HG03565 (cell line): ENCODE measurements at regions not wholly inside any gene's neighbourhood (a gene's known extent, or its start where the extent isn't known, plus 50 kb on each side); places are given as distances from the start of the nearest gene placed in this dataset.

ENCODE experiments used
- ATAC-seq: cut with Tn5 transposase; IDR thresholded peaks from one replicate; pipeline ENCODE4 v1.9.1; 2021; ENCODE audit warnings: mild to moderate bottlenecking, moderate library complexity; ENCODE audit not compliant: unreplicated experiment

GRCh38 chr21:24188506-24188905, 1418.8 kb downstream of the MRPL39 start:
- no peak for ATAC-seq

- no peak for ATAC-seq
Observed at GRCh38 chr21:24183077-24183476, 1424.2 kb downstream of the MRPL39 start.

- ATAC-seq, result no peak
Observed at GRCh38 chr21:24179110-24179509, 1428.2 kb downstream of the MRPL39 start.

GRCh38 chr21:24175106-24175505, 1432.2 kb downstream of the MRPL39 start:
- ATAC-seq, result no peak

GRCh38 chr21:24171736-24172135, 1435.5 kb downstream of the MRPL39 start:
- no peak for ATAC-seq

- ATAC-seq, result no peak
Observed at GRCh38 chr21:24163539-24163938, 1443.7 kb downstream of the MRPL39 start.

GRCh38 chr21:24160528-24160927, 1446.8 kb downstream of the MRPL39 start:
- ATAC-seq, result no peak

GRCh38 chr21:24153137-24153536, 1454.1 kb downstream of the MRPL39 start:
- no peak for ATAC-seq

- ATAC-seq, result no peak
Observed at GRCh38 chr21:24150753-24151152, 1456.5 kb downstream of the MRPL39 start.

- no peak for ATAC-seq
Observed at GRCh38 chr21:24148461-24148860, 1458.8 kb downstream of the MRPL39 start.

- ATAC-seq, result no peak
Observed at GRCh38 chr21:24147674-24148073, 1459.6 kb downstream of the MRPL39 start.

GRCh38 chr21:24131056-24131455, 1476.2 kb downstream of the MRPL39 start:
- no peak for ATAC-seq

- no peak for ATAC-seq
Observed at GRCh38 chr21:24127651-24128050, 1479.6 kb downstream of the MRPL39 start.

- no peak for ATAC-seq
Observed at GRCh38 chr21:24123785-24124184, 1483.5 kb downstream of the MRPL39 start.

- no peak for ATAC-seq
Observed at GRCh38 chr21:24118738-24119459, 1488.4 kb downstream of the MRPL39 start.

GRCh38 chr21:24115141-24115540, 1492.1 kb downstream of the MRPL39 start:
- no peak for ATAC-seq

- ATAC-seq, result no peak
Observed at GRCh38 chr21:24112020-24112419, 1495.3 kb downstream of the MRPL39 start.

- ATAC-seq, result no peak
Observed at GRCh38 chr21:24110846-24111245, 1496.4 kb downstream of the MRPL39 start.

GRCh38 chr21:24097181-24097580, 1510.1 kb downstream of the MRPL39 start:
- ATAC-seq, result no peak

- no peak for ATAC-seq
Observed at GRCh38 chr21:24096651-24097050, 1510.6 kb downstream of the MRPL39 start.

GRCh38 chr21:24093032-24093431, 1514.2 kb downstream of the MRPL39 start:
- no peak for ATAC-seq

- no peak for ATAC-seq
Observed at GRCh38 chr21:24076179-24076578, 1531.1 kb downstream of the MRPL39 start.

GRCh38 chr21:24055696-24056095, 1551.6 kb downstream of the MRPL39 start:
- no peak for ATAC-seq
